Urinary bladder (tissue), 3 donors: ENCODE measurements at regions not wholly inside any gene's neighbourhood (a gene's known extent, or its start where the extent isn't known, plus 50 kb on each side); places are given as distances from the start of the nearest gene placed in this dataset.

Experiments used
- DNase-seq: peaks from one replicate; pipeline ENCODE4 v3.0.0-alpha.2; 2015; ENCODE audit errors: extremely low spot score
- H3K27ac ChIP-seq: one replicate; pipeline ENCODE4 v1.5.1; 2013; ENCODE audit warnings: low read depth, mild to moderate bottlenecking, moderate library complexity
- H3K36me3 ChIP-seq: one replicate; pipeline ENCODE4 v1.6.1; 2013; ENCODE audit warnings: mild to moderate bottlenecking, moderate library complexity; ENCODE audit not compliant: insufficient read depth
- H3K4me1 ChIP-seq: one replicate; pipeline ENCODE4 v1.6.1; 2013; ENCODE audit warnings: mild to moderate bottlenecking, moderate library complexity; ENCODE audit not compliant: insufficient read depth
- H3K4me3 ChIP-seq: one replicate; pipeline ENCODE4 v1.5.1; 2013; ENCODE audit warnings: low read depth, low read length
- WGBS: extraction: QIAGEN DNeasy Blood & Tissue Kit; methylation state at CpG from one replicate; pipeline ENCODE4 v1.1.7; 2013; 5-methylcytosine and 5-hydroxymethylcytosine counted together
- donor health status: healthy with polysubstance abuse.
- donor health status: healthy.

GRCh38 chr22:48803171-48803947, 1024.3 kb downstream of the BRD1 start:
- WGBS, result 73% methylated on average over 19 of the region's 19 CpGs
- H3K4me3 ChIP-seq, result no peak overlapping the region
- no peak overlapping the region for H3K27ac ChIP-seq
- no peaks in the 10 kb centered on the region for H3K36me3 ChIP-seq
- no peak for DNase-seq
- H3K4me1 ChIP-seq, result no peaks in the 10 kb centered on the region

DNA sequence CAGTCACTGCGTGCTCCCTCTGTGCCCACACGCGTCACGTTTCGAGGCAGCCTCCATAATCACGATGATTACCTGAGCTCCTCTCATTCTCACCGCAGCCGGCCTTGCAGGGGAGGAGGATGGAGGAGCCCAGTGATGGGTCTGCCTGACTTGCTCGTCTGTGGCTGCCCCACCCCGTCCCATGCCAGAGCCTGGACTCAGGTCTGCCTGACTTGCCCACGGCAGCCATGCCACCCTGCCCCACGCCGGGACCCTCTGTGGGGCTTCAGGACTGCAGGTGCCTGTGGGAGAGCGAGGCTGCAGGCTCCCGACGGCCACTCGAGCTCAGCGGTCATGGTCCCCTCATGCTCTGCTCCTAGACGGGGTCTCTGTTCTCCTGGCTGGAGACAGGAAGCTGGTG, 1025.1 kb downstream of the BRD1 start:
- no peak overlapping the region for H3K27ac ChIP-seq
- H3K4me3 ChIP-seq, result no peak overlapping the region
- no peaks in the 10 kb centered on the region for H3K4me1 ChIP-seq
- WGBS, result 81% methylated on average over 19 of the region's 19 CpGs
- no peaks in the 10 kb centered on the region for H3K36me3 ChIP-seq
- no peak for DNase-seq

GRCh38 chr22:48800886-48801607, 1026.6 kb downstream of the BRD1 start:
- no peaks in the 10 kb centered on the region for H3K36me3 ChIP-seq
- DNase-seq, result no peak
- no peak overlapping the region for H3K4me3 ChIP-seq
- no peaks in the 10 kb centered on the region for H3K4me1 ChIP-seq
- WGBS, result 93% methylated on average over 14 of the region's 14 CpGs
- no peak overlapping the region for H3K27ac ChIP-seq

DNA sequence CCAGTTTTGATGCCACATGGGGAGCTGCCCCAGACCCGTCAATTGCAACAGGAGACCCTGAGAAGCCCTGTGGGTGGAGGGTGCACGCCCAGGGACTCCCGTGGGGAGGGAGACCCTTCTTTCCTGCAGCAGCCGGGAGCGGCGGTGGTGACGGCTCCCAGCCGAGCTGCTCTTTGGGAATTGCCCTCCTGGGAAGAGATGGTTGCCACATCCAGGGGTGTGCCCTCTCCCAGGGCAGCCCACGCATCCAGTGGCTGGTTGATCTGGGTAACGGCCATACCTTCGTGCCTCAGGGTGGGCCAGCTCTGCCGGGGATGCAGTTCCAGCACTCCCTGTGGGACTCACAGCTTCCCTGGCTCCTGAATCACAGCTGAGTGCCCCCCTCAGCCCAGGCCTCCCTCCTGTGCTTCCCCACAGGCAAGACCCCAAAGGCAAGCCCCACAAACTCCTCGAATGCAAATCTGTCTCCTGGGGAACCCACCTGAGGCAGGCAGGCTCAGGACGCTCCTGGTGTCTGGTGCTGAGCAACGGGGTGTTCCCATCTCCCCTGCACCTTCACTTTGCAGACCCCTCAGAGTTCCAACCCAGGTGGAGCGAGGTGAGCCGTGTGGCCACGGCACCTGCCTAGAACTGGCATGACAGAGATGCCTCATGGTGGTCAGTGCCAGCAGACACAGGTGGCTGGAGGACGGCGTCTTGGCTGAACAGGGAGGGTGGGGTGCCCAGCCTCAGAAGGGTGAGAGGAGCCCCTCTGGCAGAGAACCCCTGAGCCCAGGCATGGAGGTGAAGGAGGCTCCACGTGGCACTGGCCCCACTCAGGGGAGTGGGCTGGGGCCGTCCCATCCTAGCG, 1027.4 kb downstream of the BRD1 start:
- no peaks in the 10 kb centered on the region for H3K4me1 ChIP-seq
- no peak overlapping the region for H3K4me3 ChIP-seq
- 72% methylated on average over 23 of the region's 23 CpGs for WGBS
- no peak overlapping the region for H3K27ac ChIP-seq
- DNase-seq, result no peak
- H3K36me3 ChIP-seq, result no peaks in the 10 kb centered on the region

GRCh38 chr22:48799227-48799970, 1028.3 kb downstream of the BRD1 start:
- DNase-seq, result no peak
- 90% methylated on average over 18 of the region's 18 CpGs for whole genome bisulfite sequencing

GRCh38 chr22:48798281-48799226, 1029.1 kb downstream of the BRD1 start:
- Histone ChIP-seq H3K27ac (no peak overlapping the region), H3K36me3 (no peaks in the 10 kb centered on the region), H3K4me1 (no peaks in the 10 kb centered on the region), H3K4me3 (no peak overlapping the region)
- no peak for DNase-seq
- WGBS, result 87% methylated on average over 31 of the region's 31 CpGs

More at GRCh38 chr22:48799227-48799970, 1028.3 kb downstream of the BRD1 start:
- H3K4me1 ChIP-seq, result no peaks in the 10 kb centered on the region
- no peak overlapping the region for H3K27ac ChIP-seq
- H3K36me3 ChIP-seq, result no peaks in the 10 kb centered on the region
- H3K4me3 ChIP-seq, result no peak overlapping the region

DNA sequence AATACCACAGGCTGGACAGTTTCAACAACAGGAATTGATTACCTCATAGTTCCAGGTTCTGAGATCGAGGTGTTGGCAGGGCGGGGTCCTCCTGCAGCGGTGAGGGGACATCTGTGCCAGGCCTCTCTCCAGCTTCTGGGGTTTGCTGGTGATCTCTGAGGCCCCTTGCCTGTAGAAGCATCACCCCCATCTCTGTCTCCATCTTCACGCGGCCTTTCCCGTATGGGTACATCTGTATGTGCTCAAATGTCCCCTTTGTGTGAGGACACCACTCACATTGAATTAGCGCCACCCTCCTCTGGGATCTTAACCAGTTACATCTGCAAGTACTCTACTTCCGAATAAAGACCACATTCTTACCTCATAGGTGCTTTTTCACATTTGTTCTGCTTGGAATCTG, 1029.9 kb downstream of the BRD1 start:
- Histone ChIP-seq H3K4me1 (no peaks in the 10 kb centered on the region), H3K27ac (no peak overlapping the region), H3K4me3 (no peak overlapping the region), H3K36me3 (no peaks in the 10 kb centered on the region)
- 90% methylated on average over 8 of the region's 8 CpGs for WGBS
- DNase-seq, result no peak

GRCh38 chr22:48796310-48797015, 1031.2 kb downstream of the BRD1 start:
- Histone ChIP-seq H3K36me3 (no peaks in the 10 kb centered on the region), H3K4me1 (no peaks in the 10 kb centered on the region), H3K4me3 (no peak overlapping the region), H3K27ac (no peak overlapping the region)
- no peak for DNase-seq
- 75% methylated on average over 14 of the region's 14 CpGs for WGBS

- H3K4me3 ChIP-seq, result no peak overlapping the region
- 16% methylated on average over 2 of the region's 2 CpGs for WGBS
- no peaks in the 10 kb centered on the region for H3K36me3 ChIP-seq
- no peaks in the 10 kb centered on the region for H3K4me1 ChIP-seq
- peak; percentile 17 for DNase-seq
- no peak overlapping the region for H3K27ac ChIP-seq
These were observed 1032.0 kb downstream of the BRD1 start for GRCh38 chr22:48795664-48796063.

- no peaks in the 10 kb centered on the region for H3K36me3 ChIP-seq
- DNase-seq, result no peak
- H3K4me3 ChIP-seq, result no peak overlapping the region
- no peaks in the 10 kb centered on the region for H3K4me1 ChIP-seq
- 86% methylated on average over 7 of the region's 7 CpGs for WGBS
- no peak overlapping the region for H3K27ac ChIP-seq
These were observed 1032.8 kb downstream of the BRD1 start for GRCh38 chr22:48794906-48795305.

- DNase-seq, result no peak
- H3K36me3 ChIP-seq, result no peaks in the 10 kb centered on the region
- H3K4me3 ChIP-seq, result no peak overlapping the region
- no peak overlapping the region for H3K27ac ChIP-seq
- 82% methylated on average over 37 of the region's 37 CpGs for WGBS
- H3K4me1 ChIP-seq, result no peaks in the 10 kb centered on the region
These were observed 1033.7 kb downstream of the BRD1 start for GRCh38 chr22:48793949-48794348.

DNA sequence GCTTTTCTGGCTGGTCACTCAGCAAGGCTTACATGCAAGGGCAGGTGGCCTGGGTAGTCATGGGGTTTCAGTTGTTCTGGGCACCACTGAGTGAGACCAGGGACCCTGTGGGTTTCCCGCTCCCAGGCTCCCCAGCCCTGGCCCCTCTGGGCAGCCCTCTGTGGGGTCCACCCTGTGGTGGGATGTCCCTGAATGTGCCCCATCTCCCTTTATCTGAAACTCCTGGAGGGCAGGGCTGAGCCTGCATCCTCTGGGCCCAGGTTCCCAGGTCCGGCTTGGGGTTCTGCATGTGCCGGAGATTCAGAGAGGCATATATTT, 1041.0 kb downstream of the BRD1 start:
- Histone ChIP-seq H3K4me1 (no peaks in the 10 kb centered on the region), H3K36me3 (no peaks in the 10 kb centered on the region), H3K4me3 (no peak overlapping the region), H3K27ac (no peak overlapping the region)
- no peak for DNase-seq
- 86% methylated on average over 3 of the region's 3 CpGs for WGBS
